Keratinocyte (primary cell): ENCODE measurements at regions not wholly inside any gene's neighbourhood (a gene's known extent, or its start where the extent isn't known, plus 50 kb on each side); places are given as distances from the start of the nearest gene placed in this dataset.
A peak's percentile ranks its signal among the peaks of the same experiment; 100 is the strongest.

ENCODE experiments used
- DNase-seq: peaks from one replicate; pipeline ENCODE4 v3.0.0-alpha.2; 2011; ENCODE audit warnings: low read depth, missing footprints, low spot score
- FAIRE-seq: peaks from 2 replicates; lab custom pipeline; 2011; peaks lifted over from hg19 to GRCh38; lab: Jason Lieb, UNC
- H2AFZ ChIP-seq: 2 replicates; pipeline ENCODE4 v1.6.0; 2012; ENCODE audit warnings: low read length, control low read depth, inconsistent platforms; ENCODE audit not compliant: control insufficient read depth
- H3K27ac ChIP-seq: 2 replicates; pipeline ENCODE4 v1.5.1; 2011; ENCODE audit warnings: low read length; ENCODE audit not compliant: control insufficient read depth, insufficient read depth
- H3K27me3 ChIP-seq: 3 replicates; pipeline ENCODE4 v1.6.0; 2011; ENCODE audit warnings: low read length; ENCODE audit not compliant: control insufficient read depth, insufficient read depth; ENCODE audit errors: extremely low read depth
- H3K36me3 ChIP-seq, 2 experiments: 2 replicates in 1 of 2; 3 replicates in 1 of 2; pipeline ENCODE4 v1.5.1; 2011; ENCODE audit warnings: low read length in 2 of 2, mild to moderate bottlenecking in 1 of 2; ENCODE audit not compliant: control insufficient read depth in 2 of 2, insufficient read depth in 2 of 2; ENCODE audit errors: extremely low read depth in 1 of 2
- H3K4me1 ChIP-seq: 3 replicates; pipeline ENCODE4 v1.5.1; 2011; ENCODE audit warnings: low read length; ENCODE audit not compliant: control insufficient read depth, insufficient read depth; ENCODE audit errors: extremely low read depth
- H3K4me2 ChIP-seq: 3 replicates; pipeline ENCODE4 v1.6.0; 2011; ENCODE audit warnings: low read depth, low read length; ENCODE audit not compliant: control insufficient read depth, insufficient read depth; ENCODE audit errors: extremely low read depth
- H3K4me3 ChIP-seq, 3 experiments: fragments of 200-600 bp in 1 of 3; sonication (generic) in 1 of 3; 2 replicates in 2 of 3; 3 replicates in 1 of 3; pipeline ENCODE4 v1.5.1; 2011 to 2016; ENCODE audit warnings: low read length in 3 of 3, mild to moderate bottlenecking in 3 of 3, control low read depth in 2 of 3, inconsistent platforms in 1 of 3, low read depth in 1 of 3, mixed read lengths in 1 of 3, mixed run types in 1 of 3, moderate library complexity in 1 of 3; ENCODE audit not compliant: control insufficient read depth in 2 of 3, insufficient read depth in 2 of 3; ENCODE audit errors: extremely low read depth in 1 of 3
- H3K79me2 ChIP-seq: 2 replicates; pipeline ENCODE4 v1.6.0; 2012; ENCODE audit warnings: low read length; ENCODE audit not compliant: control insufficient read depth, insufficient read depth
- H3K9ac ChIP-seq: 3 replicates; pipeline ENCODE4 v1.6.0; 2011; ENCODE audit warnings: low read length; ENCODE audit not compliant: control insufficient read depth, insufficient read depth; ENCODE audit errors: extremely low read depth
- H3K9me1 ChIP-seq: 3 replicates; pipeline ENCODE4 v1.6.0; 2011; ENCODE audit warnings: low read length; ENCODE audit not compliant: control insufficient read depth, insufficient read depth; ENCODE audit errors: extremely low read depth
- H3K9me3 ChIP-seq: 2 replicates; pipeline ENCODE4 v1.5.1; 2012; ENCODE audit warnings: low read depth, low read length; ENCODE audit not compliant: control insufficient read depth
- H4K20me1 ChIP-seq: 3 replicates; pipeline ENCODE4 v1.6.0; 2011; ENCODE audit warnings: low read length; ENCODE audit not compliant: control insufficient read depth, insufficient read depth; ENCODE audit errors: extremely low read depth
- EZH2 ChIP-seq: IDR thresholded peaks from one replicate; pipeline ENCODE4 v1.6.1; 2012; ENCODE audit warnings: inconsistent platforms, mild to moderate bottlenecking, low read length, moderate library complexity
- dilution Hi-C: fragments of 300-500 bp; cut with MboI; formaldehyde crosslinking; loops from one replicate; pipeline ENCODE4 v1.7.0; 2020; ENCODE audit warnings: low sequenced_read_pairs; ENCODE audit not compliant: extremely low pct_ligation_motif_present
- TF ChIP-seq, protein P1 (sequence below), 3 experiments: IDR thresholded peaks in 1 of 3; conservative IDR thresholded peaks in 1 of 3; optimal IDR thresholded peaks in 1 of 3; 2 replicates in 2 of 3; 3 replicates in 1 of 3; pipeline versions ENCODE3 to v1.5.1; 2011; ENCODE audit warnings: low read length in 3 of 3, mild to moderate bottlenecking in 3 of 3, moderate library complexity in 2 of 3, control low read depth in 1 of 3, inconsistent platforms in 1 of 3; ENCODE audit not compliant: insufficient read depth in 2 of 3; ENCODE audit errors: extremely low read depth in 1 of 3

- Histone ChIP-seq H3K4me1 (no peaks in the 10 kb centered on the region), H4K20me1 (no peaks in the 10 kb centered on the region), H3K79me2 (no peaks in the 10 kb centered on the region), H3K9ac (no peak overlapping the region), H3K4me3 (no peak overlapping the region), H2AFZ (no peak overlapping the region), H3K27me3 (no peaks in the 10 kb centered on the region), H3K36me3 (no peaks in the 10 kb centered on the region), H3K27ac (no peak overlapping the region), H3K9me1 (no peaks in the 10 kb centered on the region), H3K9me3 (no peaks in the 10 kb centered on the region), H3K4me2 (no peak overlapping the region)
- TF ChIP-seq, protein P1, sequence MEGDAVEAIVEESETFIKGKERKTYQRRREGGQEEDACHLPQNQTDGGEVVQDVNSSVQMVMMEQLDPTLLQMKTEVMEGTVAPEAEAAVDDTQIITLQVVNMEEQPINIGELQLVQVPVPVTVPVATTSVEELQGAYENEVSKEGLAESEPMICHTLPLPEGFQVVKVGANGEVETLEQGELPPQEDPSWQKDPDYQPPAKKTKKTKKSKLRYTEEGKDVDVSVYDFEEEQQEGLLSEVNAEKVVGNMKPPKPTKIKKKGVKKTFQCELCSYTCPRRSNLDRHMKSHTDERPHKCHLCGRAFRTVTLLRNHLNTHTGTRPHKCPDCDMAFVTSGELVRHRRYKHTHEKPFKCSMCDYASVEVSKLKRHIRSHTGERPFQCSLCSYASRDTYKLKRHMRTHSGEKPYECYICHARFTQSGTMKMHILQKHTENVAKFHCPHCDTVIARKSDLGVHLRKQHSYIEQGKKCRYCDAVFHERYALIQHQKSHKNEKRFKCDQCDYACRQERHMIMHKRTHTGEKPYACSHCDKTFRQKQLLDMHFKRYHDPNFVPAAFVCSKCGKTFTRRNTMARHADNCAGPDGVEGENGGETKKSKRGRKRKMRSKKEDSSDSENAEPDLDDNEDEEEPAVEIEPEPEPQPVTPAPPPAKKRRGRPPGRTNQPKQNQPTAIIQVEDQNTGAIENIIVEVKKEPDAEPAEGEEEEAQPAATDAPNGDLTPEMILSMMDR (optimal IDR thresholded peaks at IDR 0.05 in 1 of 3, IDR thresholded peaks at IDR 0.05 in 1 of 3, conservative IDR thresholded peaks at IDR 0.05 in 1 of 3; ENCODE audit: extremely low read depth in 1 of 3, insufficient read depth in 2 of 3, low read length in 3 of 3): no peak
- dilution Hi-C loops: no loop called here
- no peak for DNase-seq
- no peak for FAIRE-seq
Measured at GRCh38 chr15:39529457-39529856, 51.4 kb upstream of the THBS1 start.

DNA sequence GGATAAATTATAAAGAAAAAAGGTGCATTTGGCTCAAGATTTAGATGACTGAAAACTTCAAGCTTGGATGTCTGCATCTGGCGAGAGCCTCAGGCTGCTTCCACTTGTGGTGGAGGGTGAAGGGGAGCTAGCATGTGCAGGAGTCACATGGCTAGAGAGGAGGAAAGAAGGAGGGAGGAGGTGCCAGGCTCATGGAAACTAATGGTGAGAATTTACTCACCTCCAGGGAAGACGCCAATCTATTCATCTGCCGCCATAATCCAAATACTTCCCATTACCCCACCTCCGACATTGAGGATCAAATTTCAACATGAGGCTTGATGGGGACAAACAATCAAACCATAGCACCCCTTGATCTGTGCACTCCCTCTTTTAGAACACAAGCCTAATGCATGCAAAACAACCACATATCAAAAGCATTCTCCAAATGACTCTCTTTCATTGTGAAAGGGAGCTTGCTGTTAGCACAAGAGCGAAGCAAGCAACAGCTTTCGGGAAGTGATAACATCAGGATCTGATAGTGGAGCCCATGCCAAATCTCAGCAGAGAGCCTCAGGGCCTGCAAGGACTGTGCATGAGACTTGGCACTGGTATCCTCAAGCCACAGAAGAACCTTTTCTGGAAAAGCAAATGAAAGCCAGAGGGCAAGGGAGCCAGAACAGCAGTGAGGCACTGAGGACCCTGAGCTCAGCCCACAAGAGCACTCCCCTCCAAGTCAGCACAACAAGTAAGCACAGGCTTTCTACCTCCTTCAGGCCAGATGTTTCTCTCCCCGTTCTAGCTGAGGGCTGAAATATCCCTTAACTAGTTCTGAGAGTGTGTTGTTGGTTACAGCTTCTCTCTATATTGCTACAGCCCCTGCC lies 50.2 kb upstream of the THBS1 start:
- H3K27me3 ChIP-seq: no peaks in the 10 kb centered on the region
- no peak overlapping the region for H3K9ac ChIP-seq
- FAIRE-seq (peak; percentile 13), DNase-seq (no peak)
- no peaks in the 10 kb centered on the region for H3K79me2 ChIP-seq
- no peak overlapping the region for H3K4me3 ChIP-seq
- no peaks in the 10 kb centered on the region for H3K36me3 ChIP-seq
- H3K9me1 ChIP-seq: no peaks in the 10 kb centered on the region
- dilution Hi-C loops: no loop called here
- no peaks in the 10 kb centered on the region for H3K4me1 ChIP-seq
- H4K20me1 ChIP-seq: no peaks in the 10 kb centered on the region
- no peaks in the 10 kb centered on the region for H3K9me3 ChIP-seq
- no peak overlapping the region for H3K27ac ChIP-seq
- TF ChIP-seq EZH2: no peak
- TF ChIP-seq, protein P1 (optimal IDR thresholded peaks at IDR 0.05 in 1 of 3, IDR thresholded peaks at IDR 0.05 in 1 of 3, conservative IDR thresholded peaks at IDR 0.05 in 1 of 3; ENCODE audit: extremely low read depth in 1 of 3, insufficient read depth in 2 of 3, low read length in 3 of 3): no peak
- H2AFZ ChIP-seq: peak overlapping the region; percentile 38
- peak overlapping the region; percentile 8 for H3K4me2 ChIP-seq
